Keratinocyte (primary cell): ENCODE measurements at regions not wholly inside any gene's neighbourhood (a gene's known extent, or its start where the extent isn't known, plus 50 kb on each side); places are given as distances from the start of the nearest gene placed in this dataset.
A peak's percentile ranks its signal among the peaks of the same experiment; 100 is the strongest.

Source experiments
- EZH2 ChIP-seq: IDR thresholded peaks from one replicate; pipeline ENCODE4 v1.6.1; 2012; ENCODE audit warnings: inconsistent platforms, mild to moderate bottlenecking, low read length, moderate library complexity
- TF ChIP-seq, protein P1 (sequence below), 3 experiments: IDR thresholded peaks in 1 of 3; conservative IDR thresholded peaks in 1 of 3; optimal IDR thresholded peaks in 1 of 3; 2 replicates in 2 of 3; 3 replicates in 1 of 3; pipeline versions ENCODE3 to v1.5.1; 2011; ENCODE audit warnings: low read length in 3 of 3, mild to moderate bottlenecking in 3 of 3, moderate library complexity in 2 of 3, control low read depth in 1 of 3, inconsistent platforms in 1 of 3; ENCODE audit not compliant: insufficient read depth in 2 of 3; ENCODE audit errors: extremely low read depth in 1 of 3

DNA sequence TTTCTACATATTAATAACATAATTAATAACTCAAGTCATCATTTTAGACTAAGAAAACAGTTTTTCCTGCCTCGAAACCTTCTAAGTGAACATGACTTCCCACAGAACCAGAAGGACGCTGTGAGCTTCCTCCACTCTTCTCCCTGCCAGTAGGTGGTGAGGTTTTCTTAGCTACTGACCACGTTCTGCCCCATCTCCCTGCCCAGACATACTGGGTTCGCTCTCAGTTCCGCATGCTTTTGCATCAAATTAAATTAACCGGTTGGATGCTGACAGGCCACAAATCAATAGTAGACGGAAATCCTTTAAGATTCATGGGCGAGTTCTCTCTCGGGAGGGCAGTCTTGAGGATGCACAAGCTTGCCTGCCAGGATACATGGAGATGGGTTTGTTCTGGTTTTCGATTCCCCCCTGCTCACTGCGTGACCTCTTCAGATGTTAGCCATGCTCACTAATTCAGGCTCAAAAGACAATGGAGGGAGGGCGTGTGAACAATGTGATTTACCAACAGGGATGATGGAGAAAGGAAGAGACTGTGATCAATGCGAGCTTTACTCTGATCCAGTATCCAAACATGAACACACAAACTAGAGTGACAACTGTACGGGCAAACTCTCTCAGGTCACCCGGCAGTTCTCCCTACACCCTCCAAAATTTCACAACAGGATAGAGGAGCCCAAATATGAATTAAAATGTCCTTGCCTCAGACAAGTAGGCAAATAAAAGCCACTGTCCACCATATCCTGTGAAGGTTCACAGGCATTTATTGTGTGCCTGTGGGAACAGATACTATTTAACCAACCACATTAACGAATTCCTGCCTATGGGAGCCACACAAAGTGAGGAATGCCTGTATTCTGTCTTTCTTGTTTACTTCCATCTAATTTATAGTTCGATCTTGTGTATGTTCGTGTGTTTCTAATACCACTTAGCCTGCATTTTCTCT lies 375.7 kb downstream of the EIPR1 start:
- TF ChIP-seq, protein P1, sequence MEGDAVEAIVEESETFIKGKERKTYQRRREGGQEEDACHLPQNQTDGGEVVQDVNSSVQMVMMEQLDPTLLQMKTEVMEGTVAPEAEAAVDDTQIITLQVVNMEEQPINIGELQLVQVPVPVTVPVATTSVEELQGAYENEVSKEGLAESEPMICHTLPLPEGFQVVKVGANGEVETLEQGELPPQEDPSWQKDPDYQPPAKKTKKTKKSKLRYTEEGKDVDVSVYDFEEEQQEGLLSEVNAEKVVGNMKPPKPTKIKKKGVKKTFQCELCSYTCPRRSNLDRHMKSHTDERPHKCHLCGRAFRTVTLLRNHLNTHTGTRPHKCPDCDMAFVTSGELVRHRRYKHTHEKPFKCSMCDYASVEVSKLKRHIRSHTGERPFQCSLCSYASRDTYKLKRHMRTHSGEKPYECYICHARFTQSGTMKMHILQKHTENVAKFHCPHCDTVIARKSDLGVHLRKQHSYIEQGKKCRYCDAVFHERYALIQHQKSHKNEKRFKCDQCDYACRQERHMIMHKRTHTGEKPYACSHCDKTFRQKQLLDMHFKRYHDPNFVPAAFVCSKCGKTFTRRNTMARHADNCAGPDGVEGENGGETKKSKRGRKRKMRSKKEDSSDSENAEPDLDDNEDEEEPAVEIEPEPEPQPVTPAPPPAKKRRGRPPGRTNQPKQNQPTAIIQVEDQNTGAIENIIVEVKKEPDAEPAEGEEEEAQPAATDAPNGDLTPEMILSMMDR (optimal IDR thresholded peaks at IDR 0.05 in 1 of 3, IDR thresholded peaks at IDR 0.05 in 1 of 3, conservative IDR thresholded peaks at IDR 0.05 in 1 of 3; ENCODE audit: extremely low read depth in 1 of 3, insufficient read depth in 2 of 3, low read length in 3 of 3) = peak in 2 of 3 experiments; percentile 22 to 62
- no peak for TF ChIP-seq EZH2
